SK-N-MC (cell line): ENCODE measurements at regions not wholly inside any gene's neighbourhood (a gene's known extent, or its start where the extent isn't known, plus 50 kb on each side); places are given as distances from the start of the nearest gene placed in this dataset.

Source experiments
- DNase-seq: peaks from one replicate; pipeline ENCODE4 v3.0.0-alpha.2; 2011; ENCODE audit warnings: low read depth, low spot score
- H3K27ac ChIP-seq: fragments of 200-600 bp; sonication (generic); 2 replicates; pipeline ENCODE4 v1.5.1; 2016; ENCODE audit warnings: mixed run types
- H3K36me3 ChIP-seq: fragments of 200-600 bp; sonication (generic); 2 replicates; pipeline ENCODE4 v1.6.1; 2017; ENCODE audit warnings: antibody characterized with exemption, low read length, mixed read lengths; ENCODE audit not compliant: insufficient read depth
- H3K4me3 ChIP-seq: fragments of 200-600 bp; sonication (generic); 2 replicates; pipeline ENCODE4 v1.5.1; 2016
- H3K9ac ChIP-seq: fragments of 200-600 bp; sonication (generic); 2 replicates; pipeline ENCODE4 v1.8.0; 2017; ENCODE audit warnings: mixed run types, mixed read lengths; ENCODE audit not compliant: insufficient read length
- H3K9me3 ChIP-seq: fragments of 200-600 bp; sonication (generic); 2 replicates; pipeline ENCODE4 v1.6.1; 2017; ENCODE audit warnings: low read depth, mild to moderate bottlenecking, antibody characterized with exemption, low read length, moderate library complexity, mixed read lengths
- EZH2 ChIP-seq: fragments of 200-600 bp; sonication (generic); IDR thresholded peaks from one replicate; pipeline ENCODE4 v1.6.1; 2017; ENCODE audit warnings: antibody characterized with exemption
- FOXP2 ChIP-seq: optimal IDR thresholded peaks from 2 replicates; pipeline ENCODE3; 2011; ENCODE audit warnings: mild to moderate bottlenecking, moderate library complexity; ENCODE audit not compliant: insufficient read depth; ENCODE audit errors: extremely low read length, control extremely low read depth
- POLR2AphosphoS5 ChIP-seq: IDR thresholded peaks from 2 replicates; pipeline ENCODE4 v1.6.1; 2012; ENCODE audit warnings: mild to moderate bottlenecking, low read depth, low read length, borderline replicate concordance

DNA sequence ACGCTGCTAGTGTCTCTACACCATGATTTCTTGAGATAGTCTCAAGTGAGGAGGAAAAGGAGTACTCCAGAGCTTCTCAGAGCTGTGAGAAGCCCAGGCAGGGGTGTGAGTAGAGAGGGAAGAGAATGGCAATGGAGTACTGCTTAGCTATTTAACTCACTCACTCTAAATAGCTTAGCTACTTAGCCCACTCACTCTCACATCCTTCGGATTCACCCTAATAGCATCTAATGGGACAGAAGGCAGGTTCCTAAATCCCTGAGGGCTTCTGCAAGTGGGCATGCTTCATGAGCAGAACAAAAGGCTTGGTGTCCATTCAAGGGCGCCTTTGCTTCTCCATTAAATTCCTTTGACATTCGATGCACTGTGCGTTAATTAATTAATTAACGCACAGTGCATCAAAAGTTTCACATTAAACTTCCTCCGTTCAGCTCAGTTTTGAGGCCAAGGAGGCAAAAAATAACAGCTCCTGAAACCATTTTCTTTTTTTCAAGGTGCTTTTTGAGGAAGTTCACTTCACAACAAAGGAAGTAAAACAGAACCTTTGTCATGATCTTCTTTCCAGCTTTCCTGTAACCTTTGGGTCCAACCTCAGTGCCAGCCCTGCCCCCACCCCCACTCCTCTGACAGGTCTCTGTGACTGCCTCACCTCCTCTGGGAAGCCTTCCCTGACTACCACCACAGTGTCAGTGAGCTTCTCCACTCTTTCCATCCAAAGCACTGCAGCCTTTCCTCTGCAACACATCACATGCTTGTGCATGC, 294.0 kb downstream of the SEC61B start:
- Histone ChIP-seq H3K9ac (no peak overlapping the region), H3K27ac (no peak overlapping the region), H3K4me3 (no peak overlapping the region), H3K36me3 (no peaks in the 10 kb centered on the region), H3K9me3 (no peaks in the 10 kb centered on the region)
- no peak for DNase-seq
- TF ChIP-seq FOXP2 (no peak), EZH2 (no peak), POLR2AphosphoS5 (no peak)

DNA sequence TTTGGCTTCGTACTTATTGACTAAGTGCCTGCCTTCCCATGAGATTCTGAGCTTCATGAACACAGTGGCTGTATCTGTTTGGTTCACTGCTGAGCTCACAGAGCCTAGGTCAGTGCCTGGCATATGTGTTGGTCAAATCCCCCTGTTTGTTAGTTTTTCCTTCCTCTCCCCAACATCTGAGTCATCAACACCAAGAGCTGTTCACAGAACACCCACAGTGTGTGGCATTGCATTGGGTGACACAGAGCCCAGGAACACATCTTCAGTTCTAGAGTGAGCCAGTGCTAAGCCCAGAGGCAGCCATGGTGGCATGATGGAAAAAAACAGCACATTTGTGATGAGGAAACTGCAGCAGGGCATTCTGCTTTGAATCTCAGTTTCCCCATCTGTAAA, 294.6 kb downstream of the SEC61B start:
- no peak for DNase-seq
- Histone ChIP-seq H3K27ac (no peak overlapping the region), H3K9ac (no peak overlapping the region), H3K4me3 (no peak overlapping the region), H3K36me3 (no peaks in the 10 kb centered on the region), H3K9me3 (no peaks in the 10 kb centered on the region)
- TF ChIP-seq POLR2AphosphoS5 (no peak), EZH2 (no peak), FOXP2 (no peak)

DNA sequence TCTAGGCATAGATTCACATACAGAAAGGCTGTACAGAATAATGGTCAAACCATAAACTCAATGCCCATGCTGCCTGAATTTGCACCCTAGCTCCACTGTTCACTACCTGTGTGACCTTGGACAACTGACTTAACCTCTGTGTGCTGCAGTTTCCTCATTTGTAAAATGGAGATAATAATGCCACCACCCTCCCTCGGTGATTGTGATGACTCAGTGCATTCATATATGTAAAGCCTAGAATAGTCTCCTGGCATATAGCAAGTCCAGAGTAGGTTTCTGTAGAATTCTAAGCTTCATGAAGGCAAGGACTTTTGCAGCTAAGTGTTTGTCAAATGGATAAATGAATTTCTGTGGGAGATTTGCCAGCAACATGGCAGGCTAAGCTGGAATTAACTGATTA, 297.8 kb upstream of the NR4A3 start:
- Histone ChIP-seq H3K36me3 (no peaks in the 10 kb centered on the region), H3K4me3 (no peak overlapping the region), H3K27ac (no peak overlapping the region), H3K9me3 (no peaks in the 10 kb centered on the region), H3K9ac (no peak overlapping the region)
- no peak for DNase-seq
- TF ChIP-seq POLR2AphosphoS5 (no peak), FOXP2 (no peak), EZH2 (no peak)

DNA sequence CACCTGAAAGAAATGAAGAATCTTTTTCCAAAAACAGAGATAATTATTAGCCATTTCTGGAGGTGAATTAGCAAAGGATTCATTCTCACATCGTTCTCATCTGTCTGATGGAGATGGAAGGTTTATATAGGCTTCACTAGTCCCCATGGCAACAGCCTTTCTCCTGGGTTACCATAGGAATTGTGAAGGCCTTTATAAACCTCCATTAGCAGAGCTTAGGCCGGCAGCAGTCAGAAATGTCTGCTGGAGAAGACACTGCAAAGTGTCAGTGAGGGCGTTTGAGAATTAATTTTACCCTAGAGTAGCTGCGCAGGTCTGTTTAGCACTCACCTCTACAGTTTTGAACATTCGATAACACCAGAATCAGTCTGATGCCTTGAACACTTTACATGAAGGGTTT, 290.4 kb upstream of the NR4A3 start:
- no peak overlapping the region for H3K9ac ChIP-seq
- TF ChIP-seq POLR2AphosphoS5 (no peak), FOXP2 (no peak), EZH2 (no peak)
- no peak overlapping the region for H3K4me3 ChIP-seq
- H3K9me3 ChIP-seq, result no peaks in the 10 kb centered on the region
- no peak overlapping the region for H3K27ac ChIP-seq
- no peak for DNase-seq
- H3K36me3 ChIP-seq, result no peaks in the 10 kb centered on the region

DNA sequence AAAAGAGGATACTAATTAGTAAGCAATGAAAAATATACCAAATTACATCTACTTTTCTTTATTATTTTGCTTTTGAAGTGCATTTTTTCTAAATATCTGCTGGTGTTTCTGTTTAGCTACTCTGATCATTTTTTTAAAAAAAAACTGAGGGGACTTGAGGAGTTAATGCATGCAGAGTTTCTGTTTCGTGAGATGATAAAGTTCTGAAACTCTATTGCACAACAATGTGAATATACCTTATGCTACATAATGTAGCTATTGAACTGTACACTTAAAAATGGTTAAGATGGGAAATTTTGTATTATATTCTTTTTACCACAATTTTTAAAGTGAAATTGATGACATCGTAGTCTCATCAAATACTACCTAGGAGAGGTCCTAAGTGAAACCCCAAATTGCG, 288.3 kb upstream of the NR4A3 start:
- H3K4me3 ChIP-seq, result no peak overlapping the region
- DNase-seq, result no peak
- H3K27ac ChIP-seq, result no peak overlapping the region
- no peaks in the 10 kb centered on the region for H3K36me3 ChIP-seq
- H3K9me3 ChIP-seq, result no peaks in the 10 kb centered on the region
- no peak overlapping the region for H3K9ac ChIP-seq
- no peak for TF ChIP-seq EZH2
- TF ChIP-seq FOXP2, result no peak

DNA sequence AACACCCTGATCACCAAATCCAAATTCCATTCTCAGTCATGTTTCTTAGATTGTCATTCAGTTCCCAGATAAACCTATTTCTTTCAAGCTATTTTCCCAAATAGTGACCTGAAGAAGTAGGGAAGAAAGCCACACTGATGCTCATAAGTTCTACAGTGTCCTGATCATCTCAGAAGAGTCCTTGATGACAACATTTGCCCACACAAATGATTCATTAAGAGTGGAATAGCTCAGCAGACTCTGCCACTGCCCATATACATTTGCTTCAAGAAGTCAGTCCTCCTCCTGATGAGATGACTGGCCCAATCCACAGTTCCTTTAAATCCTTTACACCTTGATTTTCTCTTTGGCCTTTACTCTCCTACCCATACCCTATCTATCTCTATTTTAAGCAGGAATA, 283.7 kb upstream of the NR4A3 start:
- Histone ChIP-seq H3K27ac (no peak overlapping the region), H3K4me3 (no peak overlapping the region), H3K9me3 (no peaks in the 10 kb centered on the region), H3K36me3 (no peaks in the 10 kb centered on the region), H3K9ac (no peak overlapping the region)
- TF ChIP-seq POLR2AphosphoS5 (no peak), FOXP2 (no peak), EZH2 (no peak)
- DNase-seq, result no peak

DNA sequence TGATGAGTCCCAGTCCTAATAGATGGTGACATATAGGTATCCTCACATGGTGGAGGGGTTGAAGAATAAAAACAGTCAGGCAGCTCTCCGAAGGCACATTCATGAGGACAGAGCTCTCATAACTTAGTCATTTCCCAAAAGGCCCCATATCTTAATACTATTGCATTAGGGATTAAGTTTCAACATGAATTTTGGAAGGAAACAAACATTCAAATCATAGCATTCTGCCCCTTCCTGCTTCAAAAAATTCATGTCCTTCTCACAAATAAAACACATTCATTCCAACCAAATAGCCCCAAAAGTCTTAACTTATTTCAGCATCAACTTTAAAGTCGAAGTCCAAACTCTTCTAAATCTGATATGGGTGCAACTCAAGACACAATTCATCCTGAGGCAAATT, 277.2 kb upstream of the NR4A3 start:
- DNase-seq, result no peak
- Histone ChIP-seq H3K36me3 (no peaks in the 10 kb centered on the region), H3K9me3 (no peaks in the 10 kb centered on the region), H3K27ac (no peak overlapping the region), H3K4me3 (no peak overlapping the region), H3K9ac (no peak overlapping the region)
- TF ChIP-seq POLR2AphosphoS5, result no peak
- no peak for TF ChIP-seq FOXP2
- TF ChIP-seq EZH2, result no peak

DNA sequence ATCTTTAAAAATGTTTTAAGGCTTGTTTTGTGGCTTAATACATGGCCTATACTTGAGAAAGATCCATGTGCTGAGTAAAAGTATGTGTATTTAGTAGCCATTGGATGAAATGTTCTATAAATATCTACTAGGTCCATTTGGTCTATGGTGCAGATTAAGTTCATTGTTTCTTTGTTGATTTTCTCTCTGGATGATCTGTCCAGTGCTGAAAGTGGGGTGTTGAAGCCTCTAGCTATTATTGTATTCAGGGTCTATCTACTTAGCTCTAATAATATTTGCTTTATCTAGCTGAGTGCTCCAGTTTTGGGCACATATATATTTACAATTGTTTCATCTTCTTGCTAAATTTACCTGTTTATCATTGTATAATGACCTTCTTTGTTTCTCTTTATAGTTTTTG, 272.2 kb upstream of the NR4A3 start:
- no peak overlapping the region for H3K9ac ChIP-seq
- no peak overlapping the region for H3K4me3 ChIP-seq
- H3K27ac ChIP-seq, result no peak overlapping the region
- no peaks in the 10 kb centered on the region for H3K9me3 ChIP-seq
- TF ChIP-seq POLR2AphosphoS5 (no peak), EZH2 (no peak), FOXP2 (no peak)
- DNase-seq, result no peak
- H3K36me3 ChIP-seq, result no peaks in the 10 kb centered on the region

DNA sequence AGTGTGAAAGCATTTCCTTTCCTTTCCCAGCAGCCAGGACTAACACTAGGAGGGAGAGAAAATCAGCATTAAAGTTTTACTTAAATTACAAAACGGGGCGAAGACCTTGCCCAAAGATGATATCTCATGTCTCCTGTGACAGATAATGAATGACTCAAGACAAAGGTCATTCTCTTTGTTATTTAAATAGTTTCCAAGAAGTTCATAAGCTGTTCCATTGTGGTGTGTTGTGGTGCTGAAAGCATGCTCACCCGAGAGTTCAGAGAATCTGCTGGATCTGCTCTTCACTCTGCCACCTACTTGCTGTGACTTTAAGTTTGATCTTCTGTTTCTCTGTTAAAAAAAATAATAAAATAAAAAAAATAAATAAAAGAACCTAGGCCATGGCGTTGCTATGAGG, 265.9 kb upstream of the NR4A3 start:
- TF ChIP-seq POLR2AphosphoS5, result no peak
- Histone ChIP-seq H3K4me3 (no peak overlapping the region), H3K9me3 (no peaks in the 10 kb centered on the region), H3K9ac (no peak overlapping the region), H3K27ac (no peak overlapping the region), H3K36me3 (no peaks in the 10 kb centered on the region)
- DNase-seq, result no peak

DNA sequence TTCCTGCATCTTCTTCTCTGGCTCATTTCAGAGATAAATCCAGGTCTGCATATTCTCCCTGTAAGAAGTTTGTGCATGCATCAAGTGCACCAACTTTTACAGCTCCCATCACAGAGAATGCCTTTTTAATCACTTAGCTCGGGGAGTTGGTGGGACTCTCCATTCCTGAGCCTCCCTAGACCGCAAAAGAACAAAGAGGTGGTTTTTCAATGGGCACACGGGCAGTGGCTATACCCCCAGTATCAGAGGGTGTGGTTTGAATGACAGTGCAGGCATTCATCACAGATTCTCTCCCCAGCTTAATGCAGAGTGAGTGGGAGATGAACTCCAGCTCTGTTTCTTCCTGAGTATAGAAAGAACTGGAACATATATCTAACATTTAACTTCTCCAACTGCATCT, 264.7 kb upstream of the NR4A3 start:
- Histone ChIP-seq H3K4me3 (no peak overlapping the region), H3K9me3 (no peaks in the 10 kb centered on the region), H3K36me3 (no peaks in the 10 kb centered on the region), H3K27ac (no peak overlapping the region), H3K9ac (no peak overlapping the region)
- no peak for TF ChIP-seq FOXP2
- no peak for TF ChIP-seq EZH2
- TF ChIP-seq POLR2AphosphoS5, result no peak
- DNase-seq, result no peak
